Cerebellar nuclear complex (tissue), 1 donor: ENCODE measurements at regions not wholly inside any gene's neighbourhood (a gene's known extent, or its start where the extent isn't known, plus 50 kb on each side); places are given as distances from the start of the nearest gene placed in this dataset.

Experiments
- DNase-seq, 2 experiments: peaks; one replicate each; lab custom pipeline; 2025; lab: John Stamatoyannopoulos, UW

- DNase-seq: no peak
Observed at GRCh38 chr14:62532181-62532580, 513.1 kb downstream of the KCNH5 start.

- DNase-seq: no peak
Observed at GRCh38 chr14:62546862-62547474, 498.3 kb downstream of the KCNH5 start.

DNA sequence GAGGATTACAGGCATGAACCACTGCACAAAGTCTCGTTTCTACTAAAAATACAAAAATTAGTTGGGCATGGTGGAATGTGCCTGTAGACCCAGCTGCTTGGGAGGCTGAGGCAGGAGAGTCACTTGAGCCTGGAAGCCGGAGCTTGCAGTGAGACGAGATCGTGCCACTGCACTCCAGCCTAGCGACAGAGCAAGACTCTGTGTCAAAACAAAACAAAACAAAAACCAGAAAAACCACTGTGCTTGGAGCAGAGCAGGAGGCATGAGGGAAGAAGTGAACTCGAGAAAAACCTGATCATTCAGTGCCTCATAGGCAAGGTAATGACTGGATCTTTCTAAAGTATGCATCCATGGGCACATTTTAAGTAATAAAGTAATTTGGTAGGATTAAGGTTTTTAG lies 487.8 kb downstream of the KCNH5 start:
- DNase-seq: no peak

DNA sequence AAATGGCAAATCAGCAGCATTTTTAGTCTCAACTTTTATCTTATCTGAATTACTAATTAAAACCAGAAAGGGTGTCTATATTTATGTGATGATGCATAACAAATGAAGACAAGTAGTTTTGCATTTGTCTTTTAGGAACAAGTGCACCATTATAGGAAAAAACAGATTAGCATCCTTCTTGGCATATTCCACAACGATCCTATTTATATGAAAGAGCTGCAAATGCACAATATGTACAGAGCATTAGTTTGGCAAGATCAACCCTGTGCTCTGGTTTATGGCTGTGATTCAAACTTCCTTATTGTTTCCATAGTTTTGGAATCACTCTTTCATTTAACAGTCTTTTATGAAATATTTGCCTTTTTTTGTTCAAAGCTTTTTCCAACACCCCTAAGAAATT lies 486.8 kb downstream of the KCNH5 start:
- DNase-seq: no peak

- DNase-seq: no peak
Observed at GRCh38 chr14:62585247-62585646, 460.0 kb downstream of the KCNH5 start.

GRCh38 chr14:62592877-62593276 lies 452.4 kb downstream of the KCNH5 start:
- no peak for DNase-seq

DNA sequence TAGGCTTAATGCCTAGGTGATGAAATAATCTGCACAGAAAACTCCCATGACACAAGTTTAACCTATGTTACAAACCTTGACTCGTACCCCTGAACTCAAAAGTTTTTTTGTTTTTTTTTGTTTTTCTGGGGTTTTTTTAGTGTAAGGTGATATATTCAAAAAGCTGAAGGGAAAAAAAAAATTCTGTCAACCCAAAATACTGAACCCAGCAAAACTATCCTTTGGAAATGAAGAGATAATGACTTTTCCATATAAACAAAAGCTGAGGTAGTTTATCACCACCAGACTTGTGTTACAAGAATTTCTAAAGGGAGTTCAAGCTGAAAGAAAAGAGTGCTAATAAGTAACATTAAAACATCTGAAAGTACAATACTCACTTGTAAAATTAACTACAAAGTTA lies 448.1 kb downstream of the KCNH5 start:
- DNase-seq: no peak

GRCh38 chr14:62599616-62600385 lies 445.5 kb downstream of the KCNH5 start:
- DNase-seq: no peak

DNA sequence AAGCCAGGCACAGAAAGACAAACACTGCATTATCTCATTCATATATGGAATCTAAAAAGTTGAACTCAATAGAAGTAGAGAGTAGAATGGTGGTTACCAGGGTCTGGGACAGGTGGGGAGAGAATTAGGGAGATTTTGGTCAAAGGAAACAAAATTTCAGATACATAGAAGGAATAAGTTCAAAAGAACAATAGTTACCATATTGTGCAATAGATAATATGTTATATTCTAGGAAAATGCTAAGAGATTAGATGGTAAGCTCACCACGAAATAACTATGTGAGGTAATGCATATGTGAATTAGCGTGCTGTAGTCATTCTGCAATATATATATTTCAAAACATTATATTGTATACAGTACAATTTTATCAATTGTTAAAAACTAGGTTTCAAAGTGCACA lies 442.5 kb downstream of the KCNH5 start:
- DNase-seq: no peak

DNA sequence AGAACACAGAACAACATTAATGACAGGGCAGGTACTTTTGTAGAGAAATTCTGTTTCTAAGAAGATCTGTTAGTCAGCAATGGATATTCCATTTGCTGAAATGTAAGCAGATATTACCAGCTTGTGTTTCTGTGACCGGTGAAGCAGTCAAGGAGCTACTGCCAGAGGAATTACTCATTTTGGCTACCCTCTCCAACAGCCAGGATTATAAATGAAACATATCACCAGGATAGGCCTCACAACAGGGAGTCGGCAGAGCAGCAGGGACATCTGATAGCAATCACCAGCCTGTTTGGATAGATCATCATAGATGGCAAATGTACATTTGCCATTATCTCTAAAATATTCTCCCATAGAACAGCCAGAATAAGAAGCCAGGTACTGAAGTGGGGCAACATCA lies 440.7 kb downstream of the KCNH5 start:
- no peak for DNase-seq

DNA sequence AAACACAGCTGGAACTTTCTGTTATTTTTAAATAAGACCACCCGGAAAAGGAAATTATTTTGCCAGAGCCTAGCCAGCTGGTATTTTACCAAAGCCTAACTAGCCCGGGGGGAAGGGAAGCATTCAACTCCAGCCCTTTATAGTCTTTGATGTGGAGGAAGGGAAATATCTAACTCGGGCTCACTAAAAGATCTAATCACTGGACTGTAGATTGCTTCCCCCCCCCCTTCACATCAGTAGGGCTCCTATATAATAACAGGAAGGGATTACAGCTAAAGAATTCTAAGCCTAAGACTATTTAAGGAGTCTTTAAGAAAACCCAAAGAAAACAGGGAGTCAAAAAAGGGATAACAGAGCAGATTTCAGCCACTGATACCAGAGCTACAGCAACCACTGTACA lies 431.1 kb downstream of the KCNH5 start:
- DNase-seq: no peak

DNA sequence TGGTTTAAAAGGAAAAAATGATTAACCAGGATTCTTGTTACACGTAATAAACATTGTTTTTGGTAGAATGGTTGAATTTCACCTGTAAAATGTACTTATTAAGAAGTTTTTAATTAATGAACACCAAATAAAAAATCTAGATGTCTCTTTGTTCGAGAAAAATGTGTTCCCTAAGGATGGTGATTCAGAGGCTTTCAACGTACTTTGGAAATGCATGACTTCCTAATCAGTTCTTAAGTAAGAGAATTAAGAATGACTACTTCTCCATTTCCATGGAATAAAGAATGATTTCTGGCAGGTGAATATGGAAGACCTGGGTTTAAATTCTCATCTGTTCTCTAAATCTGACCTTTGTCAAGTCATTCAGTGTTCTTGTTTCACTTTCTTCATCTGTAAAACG lies 428.6 kb downstream of the KCNH5 start:
- no peak for DNase-seq

GRCh38 chr14:62626416-62626815 lies 418.8 kb downstream of the KCNH5 start:
- DNase-seq: no peak

DNA sequence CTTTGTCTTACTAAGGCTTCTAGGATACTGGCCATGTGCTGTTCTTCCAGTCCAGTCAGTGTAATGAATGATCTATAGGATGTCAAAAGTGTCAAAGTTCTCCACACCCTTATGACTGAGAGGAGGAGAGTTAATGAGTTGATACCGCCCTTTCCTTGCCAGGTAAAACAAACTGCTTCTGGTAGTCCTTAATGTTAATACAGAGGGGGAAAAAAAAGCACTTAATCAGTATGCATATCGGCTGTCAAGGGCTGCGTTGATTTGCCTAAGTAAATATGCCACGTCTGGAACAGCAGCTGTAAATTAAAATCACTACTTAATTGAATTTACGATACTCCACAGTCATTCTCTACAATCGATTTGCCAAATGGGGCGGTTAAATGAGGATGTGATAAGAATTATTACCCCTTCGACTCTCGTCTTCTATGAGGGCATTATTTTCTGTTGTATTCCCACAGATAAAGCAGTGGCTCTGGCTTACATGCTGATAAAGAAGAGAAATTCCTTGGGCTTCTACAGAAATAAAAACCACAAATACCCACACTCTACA lies 416.0 kb downstream of the KCNH5 start:
- DNase-seq: no peak

GRCh38 chr14:62631176-62631575 lies 414.1 kb downstream of the KCNH5 start:
- DNase-seq: no peak

- DNase-seq: no peak
Observed at GRCh38 chr14:62632771-62633170, 412.5 kb downstream of the KCNH5 start.

- no peak for DNase-seq
Observed at GRCh38 chr14:62645649-62646048, 399.6 kb downstream of the KCNH5 start.
